ENCODE measurements at regions not wholly inside any gene's neighbourhood (a gene's known extent, or its start where the extent isn't known, plus 50 kb on each side); places are given as distances from the start of the nearest gene placed in this dataset.
"Not testable (repeated sequence)": the region's sequence is repeated elsewhere in the genome, so short reads cannot be mapped to it uniquely, and the experiment has no call there.

GRCh38 chr3:102906818-102907217 is 472.0 kb downstream of the ZPLD1 start:
- Mint-ChIP-seq H3K27me3 (no peaks in the 10 kb centered on the region), H3K4me1 (no peaks in the 10 kb centered on the region), H3K36me3 (no peaks in the 10 kb centered on the region), H3K4me3 (no peak overlapping the region), H3K27ac (no peak overlapping the region), H3K9me3 (no peaks in the 10 kb centered on the region)
- CTCF ChIA-PET = no interaction called here
- no peak for DNase-seq

GRCh38 chr3:102909904-102910303 is 475.1 kb downstream of the ZPLD1 start:
- Mint-ChIP-seq H3K4me3 (no peak overlapping the region), H3K9me3 (no peaks in the 10 kb centered on the region), H3K4me1 (no peaks in the 10 kb centered on the region), H3K27me3 (no peaks in the 10 kb centered on the region), H3K36me3 (no peaks in the 10 kb centered on the region), H3K27ac (no peak overlapping the region)
- CTCF ChIA-PET = no interaction called here
- no peak for DNase-seq

- no peak overlapping the region for H3K4me3 Mint-ChIP-seq
- H3K36me3 Mint-ChIP-seq = no peaks in the 10 kb centered on the region
- H3K27ac Mint-ChIP-seq = no peak overlapping the region
- H3K9me3 Mint-ChIP-seq = peaks cover 1% of the 10 kb centered on the region
- H3K27me3 Mint-ChIP-seq = no peaks in the 10 kb centered on the region
- CTCF ChIA-PET = no interaction called here
- H3K4me1 Mint-ChIP-seq = no peaks in the 10 kb centered on the region
- DNase-seq = no peak
These were observed 481.7 kb downstream of the ZPLD1 start for GRCh38 chr3:102916532-102916931.

GRCh38 chr3:102926618-102927017 is 491.8 kb downstream of the ZPLD1 start:
- Mint-ChIP-seq H3K27ac (no peak overlapping the region), H3K9me3 (peaks cover 3% of the 10 kb centered on the region), H3K4me3 (no peak overlapping the region), H3K36me3 (no peaks in the 10 kb centered on the region), H3K4me1 (no peaks in the 10 kb centered on the region), H3K27me3 (no peaks in the 10 kb centered on the region)
- no peak for DNase-seq
- CTCF ChIA-PET = no interaction called here

- H3K36me3 Mint-ChIP-seq = no peaks in the 10 kb centered on the region
- no peaks in the 10 kb centered on the region for H3K4me1 Mint-ChIP-seq
- no peak for DNase-seq
- H3K9me3 Mint-ChIP-seq = peaks cover 3% of the 10 kb centered on the region
- H3K4me3 Mint-ChIP-seq = no peak overlapping the region
- H3K27me3 Mint-ChIP-seq = no peaks in the 10 kb centered on the region
- CTCF ChIA-PET = no interaction called here
- no peak overlapping the region for H3K27ac Mint-ChIP-seq
These were observed 498.6 kb downstream of the ZPLD1 start for GRCh38 chr3:102933377-102933776.

- Mint-ChIP-seq H3K4me1 (no peaks in the 10 kb centered on the region), H3K4me3 (no peak overlapping the region), H3K9me3 (peaks cover 3% of the 10 kb centered on the region), H3K27ac (no peak overlapping the region), H3K36me3 (no peaks in the 10 kb centered on the region), H3K27me3 (no peaks in the 10 kb centered on the region)
- DNase-seq = no peak
- CTCF ChIA-PET = no interaction called here
These were observed 501.8 kb downstream of the ZPLD1 start for GRCh38 chr3:102936511-102937045.

- Mint-ChIP-seq H3K27me3 (no peaks in the 10 kb centered on the region), H3K9me3 (no peaks in the 10 kb centered on the region), H3K36me3 (no peaks in the 10 kb centered on the region), H3K27ac (no peak overlapping the region), H3K4me1 (no peaks in the 10 kb centered on the region), H3K4me3 (no peak overlapping the region)
- DNase-seq = no peak
- CTCF ChIA-PET = no interaction called here
These were observed 507.0 kb downstream of the ZPLD1 start for GRCh38 chr3:102941786-102942185.

- CTCF ChIA-PET, H3K4me1 Mint-ChIP-seq, H3K27ac Mint-ChIP-seq, DNase-seq, H3K36me3 Mint-ChIP-seq, H3K9me3 Mint-ChIP-seq, H3K27me3 Mint-ChIP-seq, H3K4me3 Mint-ChIP-seq: not testable (repeated sequence)
These were observed 511.6 kb downstream of the ZPLD1 start for GRCh38 chr3:102946445-102946844.

GRCh38 chr3:102972350-102972749 is 537.5 kb downstream of the ZPLD1 start:
- Mint-ChIP-seq H3K9me3 (peaks cover 5% of the 10 kb centered on the region), H3K27ac (no peak overlapping the region), H3K36me3 (no peaks in the 10 kb centered on the region), H3K4me3 (no peak overlapping the region), H3K4me1 (no peaks in the 10 kb centered on the region), H3K27me3 (no peaks in the 10 kb centered on the region)
- no peak for DNase-seq
- CTCF ChIA-PET = no interaction called here

- Mint-ChIP-seq H3K4me1 (no peaks in the 10 kb centered on the region), H3K27ac (no peak overlapping the region), H3K36me3 (no peaks in the 10 kb centered on the region), H3K27me3 (no peaks in the 10 kb centered on the region), H3K9me3 (peaks cover 4% of the 10 kb centered on the region), H3K4me3 (no peak overlapping the region)
- DNase-seq = no peak
- CTCF ChIA-PET = no interaction called here
These were observed 539.5 kb downstream of the ZPLD1 start for GRCh38 chr3:102974333-102974732.

- no peaks in the 10 kb centered on the region for H3K9me3 Mint-ChIP-seq
- CTCF ChIA-PET = no interaction called here
- H3K36me3 Mint-ChIP-seq = no peaks in the 10 kb centered on the region
- DNase-seq = no peak
- no peaks in the 10 kb centered on the region for H3K27me3 Mint-ChIP-seq
- H3K27ac Mint-ChIP-seq = no peak overlapping the region
- no peak overlapping the region for H3K4me3 Mint-ChIP-seq
- no peaks in the 10 kb centered on the region for H3K4me1 Mint-ChIP-seq
These were observed 544.4 kb downstream of the ZPLD1 start for GRCh38 chr3:102979191-102979590.

- Mint-ChIP-seq H3K36me3 (no peaks in the 10 kb centered on the region), H3K27ac (no peak overlapping the region), H3K27me3 (no peaks in the 10 kb centered on the region), H3K9me3 (no peaks in the 10 kb centered on the region), H3K4me1 (no peaks in the 10 kb centered on the region), H3K4me3 (no peak overlapping the region)
- DNase-seq = no peak
- CTCF ChIA-PET = no interaction called here
These were observed 545.0 kb downstream of the ZPLD1 start for GRCh38 chr3:102979682-102980354.

- DNase-seq = no peak
- Mint-ChIP-seq H3K4me3 (no peak overlapping the region), H3K27me3 (no peaks in the 10 kb centered on the region), H3K9me3 (no peaks in the 10 kb centered on the region), H3K4me1 (no peaks in the 10 kb centered on the region), H3K27ac (no peak overlapping the region), H3K36me3 (no peaks in the 10 kb centered on the region)
- CTCF ChIA-PET = no interaction called here
These were observed 545.5 kb downstream of the ZPLD1 start for GRCh38 chr3:102980355-102980696.

- no peak for DNase-seq
- H3K27me3 Mint-ChIP-seq = no peaks in the 10 kb centered on the region
- no peak overlapping the region for H3K27ac Mint-ChIP-seq
- no peaks in the 10 kb centered on the region for H3K9me3 Mint-ChIP-seq
- H3K4me1 Mint-ChIP-seq = no peaks in the 10 kb centered on the region
- no peak overlapping the region for H3K4me3 Mint-ChIP-seq
- H3K36me3 Mint-ChIP-seq = no peaks in the 10 kb centered on the region
- CTCF ChIA-PET = no interaction called here
These were observed 567.8 kb downstream of the ZPLD1 start for GRCh38 chr3:103002425-103003176.

GRCh38 chr3:103006526-103007183 is 571.8 kb downstream of the ZPLD1 start:
- no peaks in the 10 kb centered on the region for H3K27me3 Mint-ChIP-seq
- CTCF ChIA-PET = no interaction called here
- no peaks in the 10 kb centered on the region for H3K4me1 Mint-ChIP-seq
- H3K36me3 Mint-ChIP-seq = no peaks in the 10 kb centered on the region
- H3K4me3 Mint-ChIP-seq = no peak overlapping the region
- no peaks in the 10 kb centered on the region for H3K9me3 Mint-ChIP-seq
- DNase-seq = no peak
- no peak overlapping the region for H3K27ac Mint-ChIP-seq

Data from activated naive CD4-positive, alpha-beta T cell treated with anti-CD3 and anti-CD28 coated beads, Interleukin-2, amount 10 ng/mL, durations not matched to agents 7 days and 5 days (primary cell).